ENCODE measurements at regions not wholly inside any gene's neighbourhood (a gene's known extent, or its start where the extent isn't known, plus 50 kb on each side); places are given as distances from the start of the nearest gene placed in this dataset.

GRCh38 chr6:71371559-71371958 lies 82.9 kb downstream of the OGFRL1 start:
- H3K9ac ChIP-seq (ENCODE audit: low read depth in 1 of 2, low read length in 2 of 2): no peak overlapping the region
- H3K27ac ChIP-seq (ENCODE audit: low read depth in 1 of 2, low read length in 2 of 2): no peak overlapping the region
- H3K9me3 ChIP-seq (ENCODE audit: control insufficient read depth in 4 of 4, low read length in 3 of 4): no peaks in the 10 kb centered on the region
- H3K4me3 ChIP-seq (ENCODE audit: low read depth in 1 of 3, low read length in 3 of 3): no peak overlapping the region
- TF ChIP-seq JUND (IDR thresholded peaks at IDR 0.05): no peak
- TF ChIP-seq ATF3 (IDR thresholded peaks at IDR 0.05): no peak
- no peak for TF ChIP-seq HNF4A (conservative IDR thresholded peaks at IDR 0.05)
- no peak for TF ChIP-seq RAD21 (IDR thresholded peaks at IDR 0.05)
- TF ChIP-seq EGR1 (IDR thresholded peaks at IDR 0.05; ENCODE audit: low read depth in 2 of 2): no peak
- no peak for TF ChIP-seq SP1 (IDR thresholded peaks at IDR 0.05)
- no peak for TF ChIP-seq TAF1 (conservative IDR thresholded peaks at IDR 0.05)
- no peak for TF ChIP-seq CTCF (IDR thresholded peaks at IDR 0.05; ENCODE audit: low read depth, low read length, missing input control)
- TF ChIP-seq, protein P1, sequence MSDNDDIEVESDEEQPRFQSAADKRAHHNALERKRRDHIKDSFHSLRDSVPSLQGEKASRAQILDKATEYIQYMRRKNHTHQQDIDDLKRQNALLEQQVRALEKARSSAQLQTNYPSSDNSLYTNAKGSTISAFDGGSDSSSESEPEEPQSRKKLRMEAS (IDR thresholded peaks at IDR 0.05): no peak
- TF ChIP-seq YY1 (IDR thresholded peaks at IDR 0.05): no peak
- no peak for TF ChIP-seq ZBTB33 (IDR thresholded peaks at IDR 0.05)
- TF ChIP-seq REST (IDR thresholded peaks at IDR 0.05): no peak
- TF ChIP-seq FOXA2 (IDR thresholded peaks at IDR 0.05): no peak
- TF ChIP-seq HNF4G (IDR thresholded peaks at IDR 0.05): no peak
- no peaks in the 10 kb centered on the region for H3K27me3 ChIP-seq (ENCODE audit: control insufficient read depth in 4 of 4, insufficient read depth in 4 of 4, low read length in 3 of 4)
- H3K36me3 ChIP-seq (ENCODE audit: control insufficient read depth in 4 of 4, insufficient read depth in 3 of 4, low read depth in 1 of 4, low read length in 3 of 4): peaks cover 0 to 3% (median under 1%) of the 10 kb centered on the region in 4 donors
- H3K4me1 ChIP-seq (ENCODE audit: control insufficient read depth in 4 of 4, insufficient read depth in 4 of 4, low read length in 3 of 4): peaks cover 0 to 3% (median 0%) of the 10 kb centered on the region in 4 donors
- DNase-seq (ENCODE audit: low spot score): no peak
- WGBS: 100% methylated on average over 1 of the region's 1 CpG

DNA sequence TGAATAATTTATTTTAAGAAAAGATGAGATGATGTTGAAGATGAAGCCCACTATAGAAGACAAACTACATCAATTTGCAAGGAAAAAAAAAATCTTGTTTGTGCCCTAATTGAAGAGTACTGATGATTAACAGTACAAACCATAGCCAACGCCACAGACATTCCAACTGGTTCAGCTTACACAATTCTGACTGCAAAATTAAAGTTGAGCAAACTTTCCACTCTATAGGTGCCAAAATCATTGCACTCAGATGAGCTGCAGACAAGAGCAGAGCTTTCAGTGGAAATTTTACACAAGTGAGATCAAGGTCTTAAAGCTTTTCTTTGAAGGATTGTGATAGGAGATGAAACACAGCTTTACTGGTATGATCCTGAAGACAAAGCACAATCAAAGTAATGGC lies 85.3 kb downstream of the OGFRL1 start:
- DNase-seq (ENCODE audit: low spot score): no peak
- TF ChIP-seq EGR1 (IDR thresholded peaks at IDR 0.05; ENCODE audit: low read depth in 2 of 2) (peak in 1 of 2 donors; percentile 27), TAF1 (conservative IDR thresholded peaks at IDR 0.05) (no peak)
- H3K27ac ChIP-seq (ENCODE audit: low read depth in 1 of 2, low read length in 2 of 2): no peak overlapping the region
- no peak overlapping the region for H3K4me3 ChIP-seq (ENCODE audit: low read depth in 1 of 3, low read length in 3 of 3)
- H3K4me1 ChIP-seq (ENCODE audit: control insufficient read depth in 4 of 4, insufficient read depth in 4 of 4, low read length in 3 of 4): peaks cover 0 to 3% (median 0%) of the 10 kb centered on the region in 4 donors
- no peak overlapping the region for H3K9ac ChIP-seq (ENCODE audit: low read depth in 1 of 2, low read length in 2 of 2)
- no peaks in the 10 kb centered on the region for H3K9me3 ChIP-seq (ENCODE audit: control insufficient read depth in 4 of 4, low read length in 3 of 4)
- peaks cover 0 to 3% (median under 1%) of the 10 kb centered on the region in 4 donors for H3K36me3 ChIP-seq (ENCODE audit: control insufficient read depth in 4 of 4, insufficient read depth in 3 of 4, low read depth in 1 of 4, low read length in 3 of 4)
- no peaks in the 10 kb centered on the region for H3K27me3 ChIP-seq (ENCODE audit: control insufficient read depth in 4 of 4, insufficient read depth in 4 of 4, low read length in 3 of 4)
- WGBS: 60% methylated on average over 1 of the region's 1 CpG

Measured in liver (tissue), 8 donors.